IMR-90 (cell line): ENCODE measurements at regions not wholly inside any gene's neighbourhood (a gene's known extent, or its start where the extent isn't known, plus 50 kb on each side); places are given as distances from the start of the nearest gene placed in this dataset.

ENCODE experiments used
- ATAC-seq: fragments of 200-7000 bp; cut with Tn5 transposase; 2 replicates; pipeline ENCODE4 v1.9.1; 2020; ENCODE audit warnings: low read depth, mild to moderate bottlenecking, moderate library complexity
- BruUV-seq: library from RNA; stranded (reverse); fragments of 400-500 nt; replicated peaks from 2 replicates; lab custom pipeline; 2021; lab: Mats Ljungman, UMichigan
- CTCF ChIA-PET: fragments of 300-600 bp; formaldehyde crosslinking; extraction: SDS; loops from one replicate; lab custom pipeline; 2021; ENCODE audit warnings: antibody characterized with exemption; lab: Yijun Ruan, JAX
- POLR2A ChIA-PET: fragments of 300-600 bp; sonication (Branson Sonifier 250); formaldehyde crosslinking; loops from one replicate; lab custom pipeline; 2022; ENCODE audit warnings: antibody characterized with exemption; ENCODE audit not compliant: unreplicated experiment; lab: Charles Lee
- DNase-seq: peaks from one replicate; pipeline ENCODE4 v3.0.0; 2013
- H2AFZ ChIP-seq: replicated peaks from 2 replicates; pipeline ENCODE3; 2013; ENCODE audit warnings: low read length, mild to moderate bottlenecking; ENCODE audit not compliant: poor library complexity
- H2AK5ac ChIP-seq: 2 replicates; pipeline ENCODE4 v1.6.1; 2013; ENCODE audit warnings: low read depth, low read length, inconsistent platforms
- H2AK9ac ChIP-seq: replicated peaks from 2 replicates; pipeline ENCODE3; 2013; ENCODE audit warnings: mild to moderate bottlenecking, low read depth, low read length, moderate library complexity; ENCODE audit not compliant: poor library complexity
- H2BK120ac ChIP-seq: 2 replicates; pipeline ENCODE4 v1.6.1; 2013; ENCODE audit warnings: low read depth, low read length, inconsistent platforms
- H2BK15ac ChIP-seq: 3 replicates; pipeline ENCODE4 v1.6.1; 2013; ENCODE audit warnings: low read depth, low read length, inconsistent platforms
- H2BK20ac ChIP-seq: 2 replicates; pipeline ENCODE4 v1.6.1; 2013; ENCODE audit warnings: low read depth, mild to moderate bottlenecking, inconsistent platforms, low read length, moderate library complexity
- H2BK5ac ChIP-seq: 2 replicates; pipeline ENCODE4 v1.6.1; 2013; ENCODE audit warnings: mild to moderate bottlenecking, low read depth, low read length, inconsistent platforms; ENCODE audit not compliant: poor library complexity, severe bottlenecking
- H3K14ac ChIP-seq: replicated peaks from 2 replicates; pipeline ENCODE4 v1.6.1; 2013; ENCODE audit warnings: low read depth, low read length, inconsistent platforms
- H3K18ac ChIP-seq: 2 replicates; pipeline ENCODE4 v1.6.1; 2013; ENCODE audit warnings: low read depth, low read length, control low read depth
- H3K23ac ChIP-seq: 2 replicates; pipeline ENCODE4 v1.6.1; 2013; ENCODE audit warnings: low read depth, low read length, inconsistent platforms
- H3K27ac ChIP-seq: 2 replicates; pipeline ENCODE4 v1.5.1; 2013; ENCODE audit warnings: mild to moderate bottlenecking, control low read depth, low read length; ENCODE audit not compliant: insufficient read depth
- H3K27me3 ChIP-seq: 2 replicates; pipeline ENCODE4 v1.6.1; 2013; ENCODE audit warnings: low read length; ENCODE audit not compliant: control insufficient read depth, insufficient read depth
- H3K36me3 ChIP-seq: 2 replicates; pipeline ENCODE4 v1.6.1; 2013; ENCODE audit warnings: low read length, mixed read lengths; ENCODE audit not compliant: control insufficient read depth, insufficient read depth
- H3K4ac ChIP-seq: 2 replicates; pipeline ENCODE4 v1.6.1; 2013; ENCODE audit warnings: low read depth, low read length, inconsistent platforms
- H3K4me1 ChIP-seq: 2 replicates; pipeline ENCODE4 v1.6.1; 2013; ENCODE audit warnings: low read length, mixed read lengths; ENCODE audit not compliant: control insufficient read depth, insufficient read depth
- H3K4me2 ChIP-seq: 2 replicates; pipeline ENCODE4 v1.6.1; 2013; ENCODE audit warnings: low read depth, mild to moderate bottlenecking, control low read depth, low read length, moderate library complexity
- H3K4me3 ChIP-seq: 2 replicates; pipeline ENCODE4 v1.5.1; 2013; ENCODE audit warnings: low read depth, mild to moderate bottlenecking, control low read depth, low read length, moderate library complexity; ENCODE audit not compliant: insufficient read depth
- H3K56ac ChIP-seq: 2 replicates; pipeline ENCODE4 v1.6.1; 2013; ENCODE audit warnings: low read length, inconsistent platforms; ENCODE audit not compliant: insufficient read depth; ENCODE audit errors: extremely low read depth
- H3K79me1 ChIP-seq, 2 experiments: 2 replicates each; pipeline ENCODE4 v1.6.1; 2013; ENCODE audit warnings: low read length in 2 of 2, inconsistent platforms in 1 of 2, low read depth in 1 of 2
- H3K9ac ChIP-seq: 2 replicates; pipeline ENCODE4 v1.6.1; 2013; ENCODE audit warnings: low read depth, low read length, control low read depth
- H3K9me1 ChIP-seq: 2 replicates; pipeline ENCODE4 v1.6.1; 2013; ENCODE audit warnings: low read length, inconsistent platforms; ENCODE audit not compliant: insufficient read depth
- H3K9me3 ChIP-seq: 2 replicates; pipeline ENCODE4 v1.6.1; 2013; ENCODE audit warnings: low read length; ENCODE audit not compliant: control insufficient read depth, insufficient read depth
- H4K20me1 ChIP-seq: 2 replicates; pipeline ENCODE4 v1.6.1; 2013; ENCODE audit warnings: low read length, inconsistent platforms; ENCODE audit not compliant: insufficient read depth
- H4K5ac ChIP-seq: 2 replicates; pipeline ENCODE4 v1.6.1; 2013; ENCODE audit warnings: mild to moderate bottlenecking, low read depth, low read length, control low read depth
- H4K8ac ChIP-seq, 2 experiments: 2 replicates each; pipeline ENCODE4 v1.6.1; 2013; ENCODE audit warnings: low read depth in 2 of 2, low read length in 2 of 2, control low read depth in 1 of 2, inconsistent platforms in 1 of 2
- H4K91ac ChIP-seq: 2 replicates; pipeline ENCODE4 v1.6.1; 2013; ENCODE audit warnings: low read depth, low read length, inconsistent platforms; ENCODE audit not compliant: insufficient read depth
- CEBPB ChIP-seq: IDR thresholded peaks from 2 replicates; pipeline ENCODE4 v1.6.1; 2012; ENCODE audit warnings: low read depth, low read length, improper control_type of control experiment
- CHD1 ChIP-seq: IDR thresholded peaks from 2 replicates; pipeline ENCODE4 v1.6.1; 2012; ENCODE audit warnings: low read depth, low read length, improper control_type of control experiment
- FOS ChIP-seq: fragments of 150-350 bp; IDR thresholded peaks from 2 replicates; pipeline ENCODE4 v1.6.1; 2016; ENCODE audit warnings: low read depth, low read length
- MAFK ChIP-seq: IDR thresholded peaks from 2 replicates; pipeline ENCODE4 v1.6.1; 2012; ENCODE audit warnings: low read depth, low read length, improper control_type of control experiment
- MAZ ChIP-seq: IDR thresholded peaks from 2 replicates; pipeline ENCODE4 v1.6.1; 2012; ENCODE audit warnings: low read depth, mild to moderate bottlenecking, low read length, improper control_type of control experiment, moderate library complexity, borderline replicate concordance
- MXI1 ChIP-seq: IDR thresholded peaks from 2 replicates; pipeline ENCODE4 v1.6.1; 2012; ENCODE audit warnings: low read depth, mild to moderate bottlenecking, low read length, moderate library complexity, borderline replicate concordance
- NFE2L2 ChIP-seq: fragments of 150-350 bp; IDR thresholded peaks from 2 replicates; pipeline ENCODE4 v1.6.1; 2016; ENCODE audit warnings: low read depth, mild to moderate bottlenecking, low read length
- POLR2A ChIP-seq: IDR thresholded peaks from 2 replicates; pipeline ENCODE4 v1.6.1; 2012; ENCODE audit warnings: mild to moderate bottlenecking, low read depth, low read length
- RAD21 ChIP-seq: IDR thresholded peaks from 2 replicates; pipeline ENCODE4 v1.6.1; 2012; ENCODE audit warnings: low read length, improper control_type of control experiment
- RCOR1 ChIP-seq: IDR thresholded peaks from 2 replicates; pipeline ENCODE4 v1.6.1; 2012; ENCODE audit warnings: mild to moderate bottlenecking, low read length, improper control_type of control experiment; ENCODE audit not compliant: insufficient replicate concordance
- RFX5 ChIP-seq: IDR thresholded peaks from 2 replicates; pipeline ENCODE4 v1.8.0; 2012; ENCODE audit warnings: low read depth, mild to moderate bottlenecking, low read length, moderate library complexity
- SMC3 ChIP-seq: fragments of 150-350 bp; IDR thresholded peaks from 2 replicates; pipeline ENCODE4 v1.6.1; 2016; ENCODE audit warnings: low read depth, mild to moderate bottlenecking, antibody characterized with exemption, low read length, moderate library complexity
- WGBS, 2 experiments: methylation state at CpG; one replicate each; pipeline versions ENCODE4 v1.1.5 to v1.1.7; 2013; ENCODE audit warnings: missing lambda C conversion rate in 2 of 2; ENCODE audit not compliant: insufficient read length in 1 of 2; ENCODE audit errors: extremely low coverage in 2 of 2; 5-methylcytosine and 5-hydroxymethylcytosine counted together
- dilution Hi-C: fragments of 300-500 bp; cut with HindIII; formaldehyde crosslinking; loops from one replicate; pipeline ENCODE4 v1.14.3; 2018; ENCODE audit warnings: low sequenced_read_pairs; ENCODE audit not compliant: unreplicated experiment
- in situ Hi-C: fragments of 300-500 bp; cut with MboI; formaldehyde crosslinking; loops from 3 replicates; pipeline ENCODE4 v1.14.3; 2019; ENCODE audit warnings: low sequenced_read_pairs, inconsistent platforms, mixed read lengths
- intact Hi-C: fragments of 100-400 bp; cut with micrococcal nuclease; formaldehyde crosslinking; loops from 2 replicates; pipeline ENCODE4 v1.10.0; 2022
- TF ChIP-seq, protein P1 (sequence below): conservative IDR thresholded peaks from 2 replicates; pipeline ENCODE4 v1.5.1; 2012; ENCODE audit warnings: mild to moderate bottlenecking, low read depth, low read length, improper control_type of control experiment
- TF ChIP-seq, protein P2 (sequence below): fragments of 150-350 bp; IDR thresholded peaks from 2 replicates; pipeline ENCODE4 v1.6.1; 2016; ENCODE audit warnings: low read depth, mild to moderate bottlenecking, low read length, moderate library complexity, borderline replicate concordance

DNA sequence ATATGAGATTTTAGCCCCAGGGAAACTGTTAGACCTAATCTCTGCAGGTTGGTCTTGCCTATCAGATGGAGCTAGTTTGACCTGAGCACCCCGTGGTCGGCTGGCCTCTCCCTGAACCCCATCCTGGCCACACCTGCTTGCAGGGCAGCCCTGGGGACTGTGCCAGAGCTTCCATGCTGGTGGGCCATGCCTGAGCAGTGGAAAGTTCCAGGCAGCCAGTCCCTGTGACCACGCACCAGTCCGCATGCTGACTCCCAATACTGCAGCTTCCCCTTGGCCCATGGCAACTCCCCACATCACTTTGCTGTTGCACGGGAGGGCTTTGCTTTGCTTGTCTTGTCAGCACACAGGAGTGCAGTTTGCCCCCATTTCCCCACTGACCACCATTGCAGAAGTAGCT lies 427.8 kb upstream of the SEMA3D start:
- in situ Hi-C loops (no loop called here), intact Hi-C loops (no loop called here), dilution Hi-C loops (no loop called here)
- no peak overlapping the region for H3K4ac ChIP-seq
- POLR2A ChIA-PET = no interaction called here
- no peaks in the 10 kb centered on the region for H3K9me3 ChIP-seq
- no peak overlapping the region for H3K27ac ChIP-seq
- no peaks in the 10 kb centered on the region; the same call in 1 of the 2 replicates for H3K27me3 ChIP-seq
- no TSS peak for BruUV-seq
- H2BK20ac ChIP-seq = no peak overlapping the region
- H3K79me1 ChIP-seq = no peaks in the 10 kb centered on the region
- no peak overlapping the region for H2BK15ac ChIP-seq
- no peak overlapping the region for H3K56ac ChIP-seq
- no peak for DNase-seq
- H3K4me3 ChIP-seq = no peak overlapping the region
- CTCF ChIA-PET = no interaction called here
- no peak overlapping the region for H2AK5ac ChIP-seq
- H3K23ac ChIP-seq = no peak overlapping the region
- no peak for TF ChIP-seq NFE2L2
- no peak for TF ChIP-seq SMC3
- no peak for TF ChIP-seq MAFK
- TF ChIP-seq FOS = no peak
- TF ChIP-seq CEBPB = no peak
- no peak for TF ChIP-seq CHD1
- no peak for TF ChIP-seq MXI1
- no peak for TF ChIP-seq RCOR1
- TF ChIP-seq, protein P1, sequence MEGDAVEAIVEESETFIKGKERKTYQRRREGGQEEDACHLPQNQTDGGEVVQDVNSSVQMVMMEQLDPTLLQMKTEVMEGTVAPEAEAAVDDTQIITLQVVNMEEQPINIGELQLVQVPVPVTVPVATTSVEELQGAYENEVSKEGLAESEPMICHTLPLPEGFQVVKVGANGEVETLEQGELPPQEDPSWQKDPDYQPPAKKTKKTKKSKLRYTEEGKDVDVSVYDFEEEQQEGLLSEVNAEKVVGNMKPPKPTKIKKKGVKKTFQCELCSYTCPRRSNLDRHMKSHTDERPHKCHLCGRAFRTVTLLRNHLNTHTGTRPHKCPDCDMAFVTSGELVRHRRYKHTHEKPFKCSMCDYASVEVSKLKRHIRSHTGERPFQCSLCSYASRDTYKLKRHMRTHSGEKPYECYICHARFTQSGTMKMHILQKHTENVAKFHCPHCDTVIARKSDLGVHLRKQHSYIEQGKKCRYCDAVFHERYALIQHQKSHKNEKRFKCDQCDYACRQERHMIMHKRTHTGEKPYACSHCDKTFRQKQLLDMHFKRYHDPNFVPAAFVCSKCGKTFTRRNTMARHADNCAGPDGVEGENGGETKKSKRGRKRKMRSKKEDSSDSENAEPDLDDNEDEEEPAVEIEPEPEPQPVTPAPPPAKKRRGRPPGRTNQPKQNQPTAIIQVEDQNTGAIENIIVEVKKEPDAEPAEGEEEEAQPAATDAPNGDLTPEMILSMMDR = no peak
- no peak for TF ChIP-seq RFX5
- no peak for TF ChIP-seq POLR2A
- TF ChIP-seq MAZ = no peak
- no peak for TF ChIP-seq RAD21
- TF ChIP-seq, protein P2, sequence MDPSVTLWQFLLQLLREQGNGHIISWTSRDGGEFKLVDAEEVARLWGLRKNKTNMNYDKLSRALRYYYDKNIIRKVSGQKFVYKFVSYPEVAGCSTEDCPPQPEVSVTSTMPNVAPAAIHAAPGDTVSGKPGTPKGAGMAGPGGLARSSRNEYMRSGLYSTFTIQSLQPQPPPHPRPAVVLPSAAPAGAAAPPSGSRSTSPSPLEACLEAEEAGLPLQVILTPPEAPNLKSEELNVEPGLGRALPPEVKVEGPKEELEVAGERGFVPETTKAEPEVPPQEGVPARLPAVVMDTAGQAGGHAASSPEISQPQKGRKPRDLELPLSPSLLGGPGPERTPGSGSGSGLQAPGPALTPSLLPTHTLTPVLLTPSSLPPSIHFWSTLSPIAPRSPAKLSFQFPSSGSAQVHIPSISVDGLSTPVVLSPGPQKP = no peak
- H2BK120ac ChIP-seq = no peak overlapping the region
- no peak overlapping the region for H3K4me2 ChIP-seq
- H3K4me1 ChIP-seq = no peaks in the 10 kb centered on the region
- H4K91ac ChIP-seq = no peak overlapping the region
- no peak overlapping the region for H2AFZ ChIP-seq
- H4K20me1 ChIP-seq = no peaks in the 10 kb centered on the region
- no peak overlapping the region for H3K18ac ChIP-seq
- H3K14ac ChIP-seq = no peak overlapping the region
- H3K36me3 ChIP-seq = no peaks in the 10 kb centered on the region
- no peak overlapping the region for H4K8ac ChIP-seq
- WGBS, 2 experiments = 93% methylated on average over 2 of the region's 5 CpGs; no CpG with 5 or more reads in 1 of the 2 experiments
- no peaks in the 10 kb centered on the region for H3K9me1 ChIP-seq
- no peak overlapping the region for H2AK9ac ChIP-seq
- no peak overlapping the region for H2BK5ac ChIP-seq
- no peak overlapping the region for H3K9ac ChIP-seq
- ATAC-seq = no peak
- H4K5ac ChIP-seq = no peak overlapping the region
